ENCODE measurements at regions not wholly inside any gene's neighbourhood (a gene's known extent, or its start where the extent isn't known, plus 50 kb on each side); places are given as distances from the start of the nearest gene placed in this dataset.
"Not testable (repeated sequence)": the region's sequence is repeated elsewhere in the genome, so short reads cannot be mapped to it uniquely, and the experiment has no call there.

DNA sequence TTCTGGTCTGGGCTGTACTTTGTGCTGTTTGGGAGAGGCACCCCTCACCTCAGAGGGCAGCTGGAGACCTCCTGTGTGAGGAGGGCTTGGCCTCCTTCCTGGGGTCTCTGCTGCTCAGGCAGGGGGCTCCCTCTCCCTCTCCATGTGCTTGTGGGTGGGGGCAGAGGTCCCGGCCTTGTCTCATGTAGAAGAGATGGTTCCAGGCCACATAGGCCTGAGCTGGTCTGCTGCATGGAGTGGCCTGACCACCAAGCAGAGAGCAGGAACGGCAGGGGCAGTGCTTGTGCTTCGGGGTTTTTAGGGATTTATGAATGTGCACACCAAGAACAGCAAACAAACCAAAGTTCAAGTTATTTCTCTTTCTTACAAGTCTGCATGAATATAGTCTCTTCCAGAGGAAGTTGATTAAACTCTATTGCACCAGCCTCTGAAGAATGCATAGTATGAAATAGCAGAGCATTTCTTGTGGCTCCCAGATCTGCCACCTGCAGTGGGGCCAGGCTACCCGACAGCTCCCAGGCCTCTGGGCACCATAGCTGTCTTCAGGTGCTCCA, 4499.6 kb upstream of the TPTE start:
- TF ChIP-seq, protein P1, sequence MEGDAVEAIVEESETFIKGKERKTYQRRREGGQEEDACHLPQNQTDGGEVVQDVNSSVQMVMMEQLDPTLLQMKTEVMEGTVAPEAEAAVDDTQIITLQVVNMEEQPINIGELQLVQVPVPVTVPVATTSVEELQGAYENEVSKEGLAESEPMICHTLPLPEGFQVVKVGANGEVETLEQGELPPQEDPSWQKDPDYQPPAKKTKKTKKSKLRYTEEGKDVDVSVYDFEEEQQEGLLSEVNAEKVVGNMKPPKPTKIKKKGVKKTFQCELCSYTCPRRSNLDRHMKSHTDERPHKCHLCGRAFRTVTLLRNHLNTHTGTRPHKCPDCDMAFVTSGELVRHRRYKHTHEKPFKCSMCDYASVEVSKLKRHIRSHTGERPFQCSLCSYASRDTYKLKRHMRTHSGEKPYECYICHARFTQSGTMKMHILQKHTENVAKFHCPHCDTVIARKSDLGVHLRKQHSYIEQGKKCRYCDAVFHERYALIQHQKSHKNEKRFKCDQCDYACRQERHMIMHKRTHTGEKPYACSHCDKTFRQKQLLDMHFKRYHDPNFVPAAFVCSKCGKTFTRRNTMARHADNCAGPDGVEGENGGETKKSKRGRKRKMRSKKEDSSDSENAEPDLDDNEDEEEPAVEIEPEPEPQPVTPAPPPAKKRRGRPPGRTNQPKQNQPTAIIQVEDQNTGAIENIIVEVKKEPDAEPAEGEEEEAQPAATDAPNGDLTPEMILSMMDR (IDR thresholded peaks at IDR 0.05; ENCODE audit: control extremely low read depth in 1 of 3, insufficient read depth in 1 of 3, low read depth in 1 of 3, low read length in 3 of 3): not testable (repeated sequence)
- TF ChIP-seq EZH2 (IDR thresholded peaks at IDR 0.05; ENCODE audit: low read depth, low read length, severe bottlenecking); HDAC2 (IDR thresholded peaks at IDR 0.05; ENCODE audit: borderline replicate concordance in 1 of 2, low read depth in 2 of 2, low read length in 2 of 2); POLR2A (IDR thresholded peaks at IDR 0.05; ENCODE audit: control extremely low read depth in 1 of 2, low read depth in 2 of 2, low read length in 2 of 2); SUZ12 (IDR thresholded peaks at IDR 0.05; ENCODE audit: low read length); EP300 (IDR thresholded peaks at IDR 0.05; ENCODE audit: borderline replicate concordance in 1 of 2, low read depth in 2 of 2, low read length in 2 of 2); TAF1 (IDR thresholded peaks at IDR 0.05; ENCODE audit: low read depth, low read length); POLR2AphosphoS5 (IDR thresholded peaks at IDR 0.05; ENCODE audit: low read depth, low read length); EGR1 (IDR thresholded peaks at IDR 0.05; ENCODE audit: borderline replicate concordance, low read depth, low read length); SP4 (IDR thresholded peaks at IDR 0.05; ENCODE audit: low read length): not testable (repeated sequence)
- TF ChIP-seq, protein P2, sequence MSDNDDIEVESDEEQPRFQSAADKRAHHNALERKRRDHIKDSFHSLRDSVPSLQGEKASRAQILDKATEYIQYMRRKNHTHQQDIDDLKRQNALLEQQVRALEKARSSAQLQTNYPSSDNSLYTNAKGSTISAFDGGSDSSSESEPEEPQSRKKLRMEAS (IDR thresholded peaks at IDR 0.05): not testable (repeated sequence)

Measured in H1 (cell line).